Mesothelial cell of epicardium (in vitro differentiated cells): ENCODE measurements at regions not wholly inside any gene's neighbourhood (a gene's known extent, or its start where the extent isn't known, plus 50 kb on each side); places are given as distances from the start of the nearest gene placed in this dataset.

Experiments used
- DNase-seq, 2 experiments: peaks; one replicate each; pipeline ENCODE4 v3.0.0; 2021; ENCODE audit warnings: low spot score in 2 of 2; ENCODE audit not compliant: unreplicated experiment in 2 of 2
- H3K27ac Mint-ChIP-seq: 2 replicates; pipeline ENCODE4 v1.8.0; 2021; ENCODE audit warnings: mixed read lengths
- H3K27me3 Mint-ChIP-seq: 2 replicates; pipeline ENCODE4 v1.8.0; 2021; ENCODE audit warnings: low read depth, mixed read lengths
- H3K36me3 Mint-ChIP-seq: 2 replicates; pipeline ENCODE4 v1.8.0; 2021; ENCODE audit warnings: mixed read lengths
- H3K4me1 Mint-ChIP-seq: 2 replicates; pipeline ENCODE4 v1.8.0; 2021; ENCODE audit warnings: mixed read lengths
- H3K4me3 Mint-ChIP-seq: 2 replicates; pipeline ENCODE4 v1.8.0; 2021; ENCODE audit warnings: mild to moderate bottlenecking, moderate library complexity, mixed read lengths
- H3K9me3 Mint-ChIP-seq: 2 replicates; pipeline ENCODE4 v1.8.0; 2021; ENCODE audit warnings: mixed read lengths
- CTCF ChIP-seq: fragments of 200-600 bp; sonication (generic); IDR thresholded peaks from one replicate; pipeline ENCODE4 v1.5.0; 2021; ENCODE audit warnings: antibody characterized with exemption; ENCODE audit not compliant: unreplicated experiment

GRCh38 chr9:569296-569695, 272.2 kb upstream of the DMRT1 start:
- no peaks in the 10 kb centered on the region for H3K27me3 Mint-ChIP-seq
- no peak for DNase-seq
- peaks cover 31% of the 10 kb centered on the region for H3K36me3 Mint-ChIP-seq
- H3K27ac Mint-ChIP-seq = no peak overlapping the region
- no peak for TF ChIP-seq CTCF
- no peak overlapping the region for H3K4me3 Mint-ChIP-seq
- H3K4me1 Mint-ChIP-seq = peaks cover 33% of the 10 kb centered on the region
- H3K9me3 Mint-ChIP-seq = peaks cover 22% of the 10 kb centered on the region

- TF ChIP-seq CTCF = no peak
- Mint-ChIP-seq H3K27ac (peak overlapping the region; percentile 76), H3K9me3 (peaks cover 21% of the 10 kb centered on the region), H3K4me3 (no peak overlapping the region), H3K36me3 (peaks cover 27% of the 10 kb centered on the region), H3K4me1 (peaks cover 38% of the 10 kb centered on the region), H3K27me3 (no peaks in the 10 kb centered on the region)
- no peak for DNase-seq
These were observed 271.3 kb upstream of the DMRT1 start for GRCh38 chr9:570187-570586.

GRCh38 chr9:571066-571465, 270.4 kb upstream of the DMRT1 start:
- Mint-ChIP-seq H3K36me3 (peaks cover 18% of the 10 kb centered on the region), H3K27me3 (no peaks in the 10 kb centered on the region), H3K4me1 (peaks cover 38% of the 10 kb centered on the region), H3K4me3 (no peak overlapping the region), H3K27ac (peak overlapping the region; percentile 79), H3K9me3 (peaks cover 14% of the 10 kb centered on the region)
- no peak for TF ChIP-seq CTCF
- DNase-seq = no peak

GRCh38 chr9:571741-572140, 269.8 kb upstream of the DMRT1 start:
- no peak for DNase-seq
- no peak for TF ChIP-seq CTCF
- H3K36me3 Mint-ChIP-seq = peaks cover 12% of the 10 kb centered on the region
- peaks cover 8% of the 10 kb centered on the region for H3K9me3 Mint-ChIP-seq
- H3K4me3 Mint-ChIP-seq = no peak overlapping the region
- no peaks in the 10 kb centered on the region for H3K27me3 Mint-ChIP-seq
- H3K27ac Mint-ChIP-seq = peak overlapping the region; percentile 57
- H3K4me1 Mint-ChIP-seq = peaks cover 38% of the 10 kb centered on the region

- TF ChIP-seq CTCF = no peak
- Mint-ChIP-seq H3K36me3 (peaks cover 4% of the 10 kb centered on the region), H3K4me1 (peaks cover 50% of the 10 kb centered on the region), H3K27me3 (no peaks in the 10 kb centered on the region), H3K27ac (peak overlapping the region; percentile 93), H3K4me3 (peak overlapping the region; percentile 43), H3K9me3 (peaks cover 3% of the 10 kb centered on the region)
- DNase-seq = no peak
These were observed 267.6 kb upstream of the DMRT1 start for GRCh38 chr9:573691-574410.

GRCh38 chr9:575139-575538, 266.4 kb upstream of the DMRT1 start:
- no peak for TF ChIP-seq CTCF
- Mint-ChIP-seq H3K27me3 (no peaks in the 10 kb centered on the region), H3K27ac (peak overlapping the region; percentile 78), H3K4me3 (no peak overlapping the region), H3K4me1 (peaks cover 46% of the 10 kb centered on the region), H3K9me3 (peaks cover 3% of the 10 kb centered on the region), H3K36me3 (peaks cover 10% of the 10 kb centered on the region)
- no peak for DNase-seq
